Astrocyte (in vitro differentiated cells and primary cell): ENCODE measurements at regions not wholly inside any gene's neighbourhood (a gene's known extent, or its start where the extent isn't known, plus 50 kb on each side); places are given as distances from the start of the nearest gene placed in this dataset.

Experiments used
- DNase-seq: peaks from one replicate; pipeline ENCODE4 v3.0.0-alpha.2; 2010; ENCODE audit warnings: low read depth
- FAIRE-seq: peaks from 2 replicates; lab custom pipeline; 2011; peaks lifted over from hg19 to GRCh38; lab: Jason Lieb, UNC
- H2AFZ ChIP-seq: 2 replicates; pipeline ENCODE4 v1.6.0; 2012; ENCODE audit warnings: low read depth, low read length, inconsistent platforms
- H3K27ac ChIP-seq: 2 replicates; pipeline ENCODE4 v1.5.1; 2011; ENCODE audit warnings: low read depth, low read length, inconsistent platforms
- H3K27me3 ChIP-seq: 2 replicates; pipeline ENCODE4 v1.6.0; 2011; ENCODE audit warnings: low read length, inconsistent platforms; ENCODE audit not compliant: insufficient read depth
- H3K36me3 ChIP-seq: 2 replicates; pipeline ENCODE4 v1.5.1; 2011; ENCODE audit warnings: low read length, inconsistent platforms; ENCODE audit not compliant: insufficient read depth
- H3K4me1 ChIP-seq: 2 replicates; pipeline ENCODE4 v1.5.1; 2011; ENCODE audit warnings: low read length, inconsistent platforms; ENCODE audit not compliant: insufficient read depth
- H3K4me2 ChIP-seq: 2 replicates; pipeline ENCODE4 v1.6.0; 2012; ENCODE audit warnings: low read length, inconsistent platforms
- H3K4me3 ChIP-seq: 2 replicates; pipeline ENCODE4 v1.5.1; 2011; ENCODE audit warnings: low read depth, mild to moderate bottlenecking, low read length, inconsistent platforms; ENCODE audit not compliant: insufficient read depth
- H3K79me2 ChIP-seq: 2 replicates; pipeline ENCODE4 v1.6.0; 2012; ENCODE audit warnings: mild to moderate bottlenecking, low read length, inconsistent platforms; ENCODE audit not compliant: insufficient read depth
- H3K9ac ChIP-seq: 2 replicates; pipeline ENCODE4 v1.6.0; 2012; ENCODE audit warnings: mild to moderate bottlenecking, low read length, inconsistent platforms
- H3K9me3 ChIP-seq: 2 replicates; pipeline ENCODE4 v1.5.1; 2012; ENCODE audit warnings: low read depth, mild to moderate bottlenecking, low read length, inconsistent platforms; ENCODE audit not compliant: insufficient read depth
- H4K20me1 ChIP-seq: 2 replicates; pipeline ENCODE4 v1.6.0; 2012; ENCODE audit warnings: low read length, inconsistent platforms; ENCODE audit not compliant: insufficient read depth
- H3K27ac Mint-ChIP-seq: one replicate; pipeline ENCODE4 v1.8.0; 2021; ENCODE audit warnings: mild to moderate bottlenecking, mixed read lengths; ENCODE audit not compliant: unreplicated experiment
- H3K27me3 Mint-ChIP-seq: one replicate; pipeline ENCODE4 v1.8.0; 2021; ENCODE audit warnings: low read depth, mixed read lengths; ENCODE audit not compliant: unreplicated experiment
- H3K36me3 Mint-ChIP-seq: one replicate; pipeline ENCODE4 v1.8.0; 2021; ENCODE audit warnings: low read depth, mixed read lengths; ENCODE audit not compliant: unreplicated experiment
- H3K4me1 Mint-ChIP-seq: one replicate; pipeline ENCODE4 v1.8.0; 2021; ENCODE audit warnings: low read depth, mixed read lengths; ENCODE audit not compliant: unreplicated experiment
- H3K4me3 Mint-ChIP-seq: one replicate; pipeline ENCODE4 v1.8.0; 2021; ENCODE audit warnings: mild to moderate bottlenecking, moderate library complexity, mixed read lengths; ENCODE audit not compliant: unreplicated experiment
- H3K9me3 Mint-ChIP-seq: one replicate; pipeline ENCODE4 v1.8.0; 2021; ENCODE audit warnings: mild to moderate bottlenecking, mixed read lengths; ENCODE audit not compliant: unreplicated experiment
- CTCF ChIP-seq: IDR thresholded peaks from 2 replicates; pipeline ENCODE4 v1.5.1; 2011; ENCODE audit warnings: low read depth, mild to moderate bottlenecking, inconsistent platforms, low read length, moderate library complexity; ENCODE audit not compliant: insufficient read depth
- EZH2 ChIP-seq: IDR thresholded peaks from 2 replicates; pipeline ENCODE4 v1.6.1; 2012; ENCODE audit warnings: mild to moderate bottlenecking, low read length, inconsistent platforms; ENCODE audit not compliant: insufficient read depth

- H3K27ac ChIP-seq: no peak overlapping the region
- H3K4me1 ChIP-seq: peaks cover 25% of the 10 kb centered on the region
- TF ChIP-seq EZH2 (no peak), CTCF (no peak)
- Mint-ChIP-seq H3K9me3 (peaks cover 10% of the 10 kb centered on the region), H3K36me3 (peaks cover 2% of the 10 kb centered on the region), H3K27ac (no peak overlapping the region), H3K27me3 (no peaks in the 10 kb centered on the region), H3K4me1 (peaks cover 29% of the 10 kb centered on the region), H3K4me3 (no peak overlapping the region)
- no peak for DNase-seq
- H3K4me3 ChIP-seq: no peak overlapping the region
- H3K36me3 ChIP-seq: no peaks in the 10 kb centered on the region
- H3K79me2 ChIP-seq: no peaks in the 10 kb centered on the region
- H4K20me1 ChIP-seq: no peaks in the 10 kb centered on the region
- H3K9ac ChIP-seq: no peak overlapping the region
- H3K9me3 ChIP-seq: no peaks in the 10 kb centered on the region
- H3K4me2 ChIP-seq: no peak overlapping the region
- no peak overlapping the region for H2AFZ ChIP-seq
- no peak for FAIRE-seq
- H3K27me3 ChIP-seq: no peaks in the 10 kb centered on the region
Observed at GRCh38 chr11:13134066-13134465, 125.0 kb downstream of the RASSF10 start.

GRCh38 chr11:13134886-13135285, 125.8 kb downstream of the RASSF10 start:
- no peak overlapping the region for H3K4me3 Mint-ChIP-seq
- Histone ChIP-seq H4K20me1 (no peaks in the 10 kb centered on the region), H2AFZ (no peak overlapping the region), H3K9me3 (no peaks in the 10 kb centered on the region), H3K79me2 (no peaks in the 10 kb centered on the region), H3K4me1 (peaks cover 26% of the 10 kb centered on the region), H3K27ac (peak overlapping the region; percentile 13), H3K9ac (no peak overlapping the region), H3K27me3 (no peaks in the 10 kb centered on the region), H3K4me2 (peak overlapping the region; percentile 63), H3K4me3 (no peak overlapping the region), H3K36me3 (no peaks in the 10 kb centered on the region)
- peaks cover 35% of the 10 kb centered on the region for H3K4me1 Mint-ChIP-seq
- DNase-seq (no peak), FAIRE-seq (no peak)
- peaks cover 9% of the 10 kb centered on the region for H3K9me3 Mint-ChIP-seq
- H3K27me3 Mint-ChIP-seq: no peaks in the 10 kb centered on the region
- peak overlapping the region; percentile 29 for H3K27ac Mint-ChIP-seq
- no peaks in the 10 kb centered on the region for H3K36me3 Mint-ChIP-seq
- TF ChIP-seq CTCF: no peak
- TF ChIP-seq EZH2: no peak

- Histone ChIP-seq H3K9ac (no peak overlapping the region), H4K20me1 (no peaks in the 10 kb centered on the region), H3K4me1 (peaks cover 33% of the 10 kb centered on the region), H3K27ac (peak overlapping the region; percentile 57), H3K79me2 (no peaks in the 10 kb centered on the region), H3K4me2 (peak overlapping the region; percentile 63), H3K27me3 (no peaks in the 10 kb centered on the region), H3K9me3 (no peaks in the 10 kb centered on the region), H3K36me3 (no peaks in the 10 kb centered on the region), H3K4me3 (no peak overlapping the region), H2AFZ (peak overlapping the region; percentile 8)
- peaks cover 43% of the 10 kb centered on the region for H3K4me1 Mint-ChIP-seq
- DNase-seq (peak; percentile 97), FAIRE-seq (no peak)
- H3K27me3 Mint-ChIP-seq: no peaks in the 10 kb centered on the region
- H3K9me3 Mint-ChIP-seq: peaks cover 7% of the 10 kb centered on the region
- TF ChIP-seq CTCF (no peak), EZH2 (no peak)
- no peaks in the 10 kb centered on the region for H3K36me3 Mint-ChIP-seq
- peak overlapping the region; percentile 63 for H3K27ac Mint-ChIP-seq
- no peak overlapping the region for H3K4me3 Mint-ChIP-seq
Observed at GRCh38 chr11:13135385-13136271, 126.5 kb downstream of the RASSF10 start.
